Activated CD8-positive, alpha-beta memory T cell treated with anti-CD3 and anti-CD28 coated beads for 24 hours (primary cell): ENCODE measurements at regions not wholly inside any gene's neighbourhood (a gene's known extent, or its start where the extent isn't known, plus 50 kb on each side); places are given as distances from the start of the nearest gene placed in this dataset.

Experiments used
- DNase-seq: peaks from one replicate; pipeline ENCODE4 v3.0.0-alpha.2; 2020

DNA sequence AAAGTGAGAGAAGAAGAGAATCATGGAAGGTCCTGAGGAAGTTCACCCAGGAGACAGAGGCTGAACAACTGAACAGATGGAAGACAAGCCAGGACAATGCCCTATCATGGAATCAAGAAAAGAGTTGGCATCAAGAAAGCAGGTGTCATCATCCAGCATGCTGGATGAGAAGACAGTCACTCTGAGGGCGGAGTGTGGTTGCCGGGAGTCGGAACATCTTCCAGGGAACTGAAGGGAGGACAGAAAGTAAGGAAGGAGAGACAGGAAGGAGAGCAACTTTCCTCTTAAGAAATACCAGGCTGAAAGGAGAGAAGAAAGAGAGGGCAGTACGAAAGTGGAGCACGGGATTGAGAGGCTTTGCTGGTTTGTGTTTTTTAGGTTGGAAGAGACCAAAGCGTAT is 654.5 kb upstream of the CELF2 start:
- DNase-seq: no peak

DNA sequence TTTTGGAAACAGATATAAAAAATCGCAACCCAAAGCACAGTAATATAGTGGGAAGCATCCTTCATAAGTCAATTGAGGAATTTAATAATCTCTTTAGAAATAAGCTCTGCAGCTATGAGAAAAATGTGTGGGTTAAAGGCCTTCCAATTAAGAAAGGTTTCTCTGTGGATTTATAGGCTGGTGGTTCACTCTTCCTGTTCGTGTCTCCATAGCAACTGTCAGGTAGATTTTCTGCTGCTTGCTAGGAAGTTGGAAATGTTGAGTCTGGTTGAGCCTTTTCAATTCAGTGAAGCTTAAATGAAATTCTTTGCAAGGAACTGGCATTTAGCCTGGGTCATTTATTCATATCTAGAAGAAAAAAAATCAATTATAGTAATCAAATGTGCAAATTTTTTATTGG is 652.8 kb upstream of the CELF2 start:
- DNase-seq: no peak

DNA sequence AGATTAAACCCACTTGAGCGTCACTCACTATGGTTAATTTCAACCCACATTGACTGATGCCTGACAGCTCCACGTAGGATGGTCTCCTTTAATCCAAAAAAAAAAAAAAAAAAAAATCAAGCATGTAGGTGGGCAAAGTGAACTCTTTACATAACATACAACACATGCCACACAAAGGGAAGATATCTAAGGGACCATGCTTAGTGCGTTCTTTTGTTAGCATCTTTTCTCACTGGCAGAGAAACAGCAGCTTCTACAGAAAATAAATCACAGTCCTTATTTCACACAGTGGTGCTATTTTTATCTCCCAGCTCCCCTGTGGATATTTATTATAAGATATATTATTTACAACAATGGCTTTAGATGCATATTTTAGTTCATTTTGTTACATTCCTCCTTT is 652.0 kb upstream of the CELF2 start:
- no peak for DNase-seq

DNA sequence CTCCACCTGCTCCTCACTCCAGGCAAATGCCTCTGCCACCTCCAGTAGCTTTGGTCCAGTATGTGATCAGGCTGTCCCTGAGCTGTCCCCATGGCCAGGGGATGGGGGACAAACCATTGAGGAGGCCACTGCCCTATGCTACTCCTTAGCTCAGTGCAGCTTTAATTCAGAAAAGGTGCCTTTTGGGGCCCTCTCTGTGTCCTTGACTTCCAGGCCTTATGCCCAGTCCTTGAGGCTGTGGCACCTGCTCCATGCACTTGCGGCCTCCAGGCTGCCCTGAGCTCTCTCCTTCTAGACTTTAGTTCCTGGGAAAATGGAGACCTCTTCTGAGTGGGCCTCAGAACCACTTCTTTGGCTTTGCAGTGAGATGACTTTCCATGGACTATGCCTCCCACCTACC is 650.8 kb upstream of the CELF2 start:
- DNase-seq: no peak

DNA sequence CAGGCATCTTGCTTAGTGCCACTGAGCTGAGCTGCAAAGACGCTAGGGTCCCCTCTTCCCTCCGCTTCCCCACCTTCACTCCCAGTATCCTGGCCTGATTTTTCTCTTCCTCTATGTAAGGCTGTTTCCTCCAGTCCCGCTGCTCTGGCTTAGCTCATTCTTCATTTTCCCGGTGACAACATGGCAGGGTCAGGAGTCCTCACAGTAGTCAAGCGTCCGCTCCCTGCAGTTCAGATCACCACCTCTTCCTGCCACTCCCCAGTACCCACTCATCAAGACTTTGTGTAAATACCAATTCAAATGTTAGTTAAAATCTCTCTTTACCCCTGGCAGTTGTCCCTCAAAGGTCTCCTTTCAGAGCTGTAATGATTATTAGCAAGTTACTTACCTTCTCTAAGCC is 650.4 kb upstream of the CELF2 start:
- DNase-seq: no peak

DNA sequence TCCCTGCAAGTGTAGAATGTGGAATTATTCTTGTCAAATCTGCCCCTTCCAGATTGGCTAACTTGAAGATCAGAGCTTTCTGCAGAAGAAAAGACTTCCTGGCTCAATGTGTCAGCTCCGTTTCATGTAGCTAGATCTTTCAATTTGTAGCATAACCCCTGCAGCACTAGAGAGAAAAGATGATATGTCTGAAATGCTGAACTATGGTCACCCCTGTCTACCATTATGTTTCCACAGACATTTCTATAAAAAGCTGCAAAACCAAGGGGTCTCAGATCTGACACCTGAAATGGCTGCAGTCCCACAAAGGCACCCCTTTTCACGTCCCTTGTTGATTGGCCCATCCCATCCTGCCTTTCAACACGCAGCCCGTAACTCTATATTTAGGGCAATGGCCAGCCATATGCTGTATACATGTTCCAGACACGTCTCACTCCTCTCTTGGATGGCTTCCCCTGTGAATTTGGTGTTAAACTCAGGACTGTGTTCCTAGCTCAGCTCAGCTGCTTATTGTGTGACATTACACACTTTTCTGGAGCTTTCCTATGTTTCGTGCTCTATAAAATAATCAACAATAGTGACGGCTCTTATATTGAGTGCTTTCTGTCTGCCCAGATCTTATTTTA is 648.6 kb upstream of the CELF2 start:
- DNase-seq: no peak

DNA sequence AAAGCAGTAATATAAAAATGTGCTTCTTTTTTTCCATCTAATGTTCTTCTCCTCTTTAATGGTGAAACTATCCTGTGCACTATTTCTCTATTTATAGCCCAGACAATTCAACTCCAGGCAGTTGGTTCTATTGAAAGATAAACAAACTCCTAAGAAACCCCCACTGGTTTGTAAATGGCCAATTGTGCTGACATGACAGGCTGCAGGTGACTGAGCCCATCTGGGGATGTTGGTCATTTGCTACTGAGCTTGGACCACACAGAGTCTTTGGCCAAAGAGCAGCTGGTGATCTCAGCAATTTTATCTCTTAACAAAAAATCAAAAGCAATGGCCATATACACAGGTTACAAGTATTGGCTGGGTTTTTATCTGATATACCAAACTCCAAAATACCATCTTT is 631.8 kb upstream of the CELF2 start:
- DNase-seq: no peak

DNA sequence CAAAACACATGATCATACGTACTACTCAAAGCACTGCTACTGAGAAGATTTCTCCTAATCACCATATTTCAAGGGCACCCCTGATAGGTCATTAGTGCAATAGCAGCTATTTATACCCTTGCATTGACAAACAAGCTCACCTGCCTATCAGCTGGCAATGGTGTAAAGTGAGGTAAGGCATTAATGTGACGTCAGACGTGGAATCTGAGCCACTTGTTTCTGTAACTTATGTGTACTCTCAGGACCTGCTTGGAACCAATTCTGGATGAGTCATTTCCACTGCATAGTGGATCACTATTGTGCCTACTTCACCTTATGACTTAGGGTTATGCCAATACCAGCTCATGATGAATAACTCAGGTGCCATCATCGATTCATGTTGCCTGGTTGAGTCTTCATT is 628.5 kb upstream of the CELF2 start:
- no peak for DNase-seq

DNA sequence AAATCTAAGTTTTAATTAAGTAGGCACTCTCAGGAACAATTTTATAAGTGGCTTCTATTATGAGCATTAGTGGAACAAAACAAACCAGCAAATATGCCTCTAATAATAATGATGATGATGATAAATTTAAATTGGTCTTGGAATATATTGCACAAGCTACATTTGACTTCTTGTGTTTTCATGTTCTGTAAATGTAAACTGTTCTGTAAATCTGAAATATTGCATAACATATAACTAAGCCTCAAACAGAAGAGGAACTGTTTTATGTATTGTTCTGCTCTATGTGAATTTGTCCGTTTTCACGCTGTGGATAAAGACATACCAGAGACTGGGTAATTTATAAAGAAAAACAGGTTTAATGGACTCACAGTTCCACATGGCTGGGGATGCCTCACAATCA is 625.2 kb upstream of the CELF2 start:
- no peak for DNase-seq

DNA sequence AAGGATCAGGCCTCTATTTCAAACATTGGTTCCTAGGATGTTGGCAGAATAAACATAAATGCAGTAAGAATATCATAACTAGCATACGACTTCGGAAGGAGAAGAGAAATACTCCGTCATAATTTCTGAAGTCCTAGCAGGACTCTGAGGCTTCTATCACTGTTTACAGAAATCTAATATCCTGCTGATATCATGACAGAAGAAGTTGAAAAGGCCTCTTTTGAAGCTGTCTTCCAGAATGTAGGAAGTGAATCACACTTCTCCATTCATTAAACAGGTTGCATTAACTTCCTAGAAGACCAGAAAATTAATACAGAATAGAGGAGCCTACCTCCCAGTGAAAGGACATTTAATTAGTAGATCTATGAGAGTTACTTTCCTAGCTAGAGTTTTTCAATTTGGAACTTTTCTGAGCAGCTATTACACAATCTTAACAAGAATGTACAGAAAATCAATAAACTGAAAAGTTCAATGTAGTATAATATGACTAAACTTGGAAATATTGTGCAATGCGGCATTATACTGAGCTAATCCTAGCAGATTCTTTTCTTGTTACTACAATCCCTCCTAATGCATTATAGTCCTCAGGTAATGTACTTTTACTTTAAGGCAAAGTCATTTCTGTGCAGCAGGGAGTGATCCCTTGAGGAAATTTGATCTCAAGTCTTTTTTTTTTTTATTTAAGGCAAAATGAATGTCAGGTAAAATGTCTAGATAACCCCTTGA is 622.6 kb upstream of the CELF2 start:
- no peak for DNase-seq

DNA sequence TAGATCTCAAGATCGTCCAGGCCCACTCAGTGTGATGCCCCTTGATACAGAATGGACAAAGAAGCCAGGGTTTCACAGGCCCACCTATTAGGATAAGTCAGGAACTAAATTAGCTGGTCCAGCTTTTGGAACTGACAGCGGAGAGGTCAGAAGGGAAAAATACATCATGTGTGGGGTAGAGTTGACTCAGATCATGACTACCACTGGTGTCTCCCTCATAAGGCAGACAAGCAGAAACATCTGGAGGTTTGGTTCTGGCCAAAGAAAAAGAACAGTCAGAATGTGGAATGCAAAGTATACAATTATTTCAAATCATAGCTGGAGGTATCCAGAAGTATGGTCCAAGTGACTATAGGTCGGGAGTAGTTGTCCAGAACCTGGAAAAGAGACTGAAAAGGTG is 621.1 kb upstream of the CELF2 start:
- DNase-seq: no peak

DNA sequence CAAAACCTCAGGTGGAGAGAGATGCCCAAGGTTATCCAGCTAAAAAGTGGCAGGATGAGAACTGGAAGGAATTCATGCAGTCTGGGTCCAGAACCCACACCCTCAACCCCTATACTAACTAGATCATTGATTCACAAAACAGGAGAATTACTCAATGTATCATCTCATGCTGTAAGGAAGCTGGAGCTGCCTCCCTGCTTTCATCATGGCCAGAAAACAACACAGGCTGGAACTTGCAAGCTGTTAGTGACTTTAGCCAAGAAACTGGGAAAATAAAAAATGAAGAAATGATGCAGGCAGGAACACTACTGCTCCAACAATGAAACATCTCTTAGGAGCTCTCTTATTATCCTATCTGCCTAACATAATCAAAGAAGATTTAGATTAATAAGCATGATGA is 619.8 kb upstream of the CELF2 start:
- no peak for DNase-seq

DNA sequence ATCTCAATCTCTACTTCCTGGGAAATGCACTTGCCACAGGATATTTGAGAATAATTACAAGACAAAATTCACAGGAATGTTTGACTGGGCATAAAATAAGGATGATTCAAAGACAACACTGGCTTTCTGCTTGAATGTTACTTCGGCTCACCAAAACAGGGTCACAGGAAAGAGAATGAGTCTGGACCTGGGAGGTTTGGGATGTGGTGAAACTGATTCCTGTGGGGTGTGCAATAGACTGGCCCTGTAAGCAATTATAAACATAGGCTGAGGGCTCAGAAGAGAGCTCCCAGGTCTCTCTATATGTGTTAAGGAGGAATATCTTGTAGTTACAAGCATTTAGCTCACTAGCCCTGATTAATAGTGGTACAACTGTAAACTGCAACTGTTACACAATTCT is 613.9 kb upstream of the CELF2 start:
- DNase-seq: no peak

DNA sequence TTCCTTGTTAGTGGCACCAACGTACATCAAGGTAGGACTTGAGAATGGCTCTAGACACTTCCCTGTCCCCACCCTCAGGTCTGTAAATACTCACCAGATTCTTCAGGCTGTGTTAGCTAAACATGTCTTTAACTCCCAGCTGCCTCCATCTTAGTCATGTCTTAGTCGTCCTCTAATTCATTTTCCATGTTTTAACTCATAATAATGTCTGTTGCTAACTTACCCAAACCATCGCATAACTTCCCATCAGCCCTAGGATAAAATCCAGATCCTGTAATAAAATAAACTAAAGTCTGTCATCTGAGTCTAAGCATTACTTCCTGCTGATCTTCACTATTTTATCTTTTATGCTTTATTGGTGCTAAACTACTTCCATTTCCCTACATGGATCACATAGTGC is 600.0 kb upstream of the CELF2 start:
- DNase-seq: no peak

DNA sequence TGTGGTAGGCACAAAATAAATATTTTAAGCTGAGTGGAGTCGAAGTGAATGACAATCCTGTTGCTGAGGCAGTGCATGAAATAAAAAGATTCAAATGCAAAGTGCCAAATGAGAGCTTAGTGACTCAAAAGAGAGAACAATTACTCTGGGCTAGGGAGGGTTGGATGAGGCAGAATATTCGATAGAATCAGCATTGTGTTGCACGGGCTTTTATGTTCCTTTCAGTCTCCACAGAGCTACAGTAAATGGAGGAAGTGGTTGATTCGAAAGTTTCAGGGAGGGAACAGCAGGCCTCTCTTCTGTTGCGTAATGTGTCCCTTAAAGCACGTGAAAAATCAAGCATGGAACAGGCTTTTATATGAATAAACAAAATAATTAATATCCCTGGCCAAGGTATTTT is 599.3 kb upstream of the CELF2 start:
- no peak for DNase-seq

DNA sequence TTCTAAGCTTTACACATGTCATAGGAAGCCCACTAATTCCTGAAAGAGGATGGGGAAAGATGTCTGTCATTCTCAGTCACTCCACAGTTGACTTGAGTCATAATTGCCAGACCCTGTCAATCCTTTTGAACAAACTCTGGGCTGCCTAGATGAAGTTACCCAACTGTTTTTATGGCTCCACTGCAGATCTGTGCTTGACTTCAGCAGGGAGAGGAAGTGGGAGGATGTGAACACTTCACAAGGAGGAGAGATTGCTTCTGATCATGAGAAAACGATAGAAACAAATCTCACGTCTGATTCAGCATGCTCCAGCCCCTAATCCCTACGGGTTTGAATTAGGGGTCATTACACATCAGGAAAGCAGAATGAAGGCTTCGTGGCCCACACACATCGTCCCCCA is 596.6 kb upstream of the CELF2 start:
- no peak for DNase-seq

DNA sequence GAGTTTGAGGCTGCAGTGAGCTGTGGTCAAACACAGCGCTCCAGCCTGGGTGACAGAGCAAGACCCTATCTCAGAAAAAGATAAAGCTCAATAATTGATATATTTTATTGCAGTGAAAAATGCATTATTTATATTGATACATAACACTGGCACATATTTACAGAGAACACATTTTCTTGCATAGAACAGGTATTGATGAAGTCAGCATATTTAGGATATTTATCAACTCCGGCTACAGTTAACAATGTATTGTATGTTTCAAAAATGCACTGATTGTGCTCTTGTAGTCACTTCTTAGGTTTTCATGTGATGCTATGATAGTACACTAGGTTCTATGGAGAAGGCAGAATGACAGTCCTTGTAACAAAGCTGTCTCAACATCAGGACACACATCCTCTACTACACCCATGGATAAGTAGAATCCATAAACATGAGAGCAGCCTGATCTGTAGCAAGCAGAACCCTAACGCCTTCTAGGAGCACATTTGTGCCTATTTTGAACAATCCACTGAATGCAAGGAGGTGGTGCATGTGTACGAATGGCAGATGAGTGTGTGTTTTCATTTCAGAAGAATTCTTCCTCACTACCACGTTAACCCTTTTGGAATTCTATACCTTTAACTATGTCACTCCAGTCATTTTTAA is 586.1 kb upstream of the CELF2 start:
- no peak for DNase-seq

DNA sequence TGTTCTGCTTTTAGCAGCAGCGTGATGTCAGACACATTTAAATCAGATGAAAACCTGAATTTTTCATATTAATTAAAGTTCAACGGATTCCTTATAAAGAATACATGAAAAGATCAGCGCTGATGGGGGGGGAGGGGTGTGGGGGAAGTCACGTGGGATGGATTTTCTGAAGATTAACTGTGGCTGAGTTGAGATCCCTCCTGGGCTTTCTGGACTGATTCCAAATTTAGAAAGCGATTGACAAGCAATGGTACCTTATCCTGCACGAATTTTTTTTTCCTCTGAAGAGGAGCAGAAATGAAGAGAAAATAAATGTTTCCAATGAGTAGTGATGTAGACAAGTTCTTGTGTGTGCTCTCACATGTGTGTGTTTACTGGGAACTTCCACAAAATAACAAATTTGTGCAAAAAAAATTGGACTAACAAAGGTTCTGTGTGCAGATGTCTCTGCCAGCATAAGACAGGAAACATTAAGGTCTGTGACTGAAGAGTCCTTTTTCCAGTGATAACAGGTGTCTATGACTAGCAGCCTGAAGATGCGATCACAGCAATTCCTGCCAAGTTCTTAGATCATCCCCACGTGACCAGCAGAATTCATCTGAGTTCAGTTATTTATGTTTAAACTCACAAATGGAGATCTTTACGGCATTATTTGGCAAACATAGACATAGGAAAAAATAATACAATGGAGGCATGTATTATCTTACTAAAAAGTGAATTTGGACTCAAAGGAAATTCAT is 585.2 kb upstream of the CELF2 start:
- DNase-seq: no peak

DNA sequence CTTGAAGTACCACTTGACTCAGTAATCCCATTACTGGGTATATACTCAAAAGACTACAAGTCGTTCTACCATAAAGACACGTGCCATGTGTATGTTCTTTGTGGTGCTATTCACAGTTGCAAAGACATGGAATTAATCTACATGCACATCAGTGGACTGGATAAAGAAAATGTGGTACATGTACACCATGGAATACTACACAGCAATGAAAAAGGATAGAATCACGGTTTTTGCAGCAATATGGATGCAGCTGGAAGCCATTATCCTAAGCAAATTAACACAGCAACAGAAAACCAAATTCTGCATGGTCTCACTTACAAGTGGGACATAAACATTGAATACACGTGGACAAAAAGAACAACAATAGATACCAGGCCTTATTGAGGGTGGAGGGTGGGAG is 583.4 kb upstream of the CELF2 start:
- no peak for DNase-seq

DNA sequence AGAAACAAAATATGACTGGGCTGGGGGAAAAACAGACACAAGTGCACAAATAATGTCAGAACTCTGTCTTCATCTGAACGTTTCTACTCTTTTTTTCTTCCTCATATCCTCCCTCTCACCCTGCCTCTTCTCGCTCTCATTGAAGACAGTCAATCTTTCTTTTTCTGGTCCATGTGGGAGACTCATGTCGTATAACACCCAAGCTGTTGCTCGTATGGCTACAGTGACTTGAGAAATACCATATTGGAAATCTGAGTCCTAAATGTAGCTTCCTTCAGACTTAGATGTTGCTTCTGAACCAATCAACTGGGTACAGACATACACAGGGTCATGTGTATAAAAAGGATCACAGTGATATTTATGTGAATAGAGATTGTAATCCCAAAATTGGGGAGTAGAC is 579.8 kb upstream of the CELF2 start:
- DNase-seq: no peak

DNA sequence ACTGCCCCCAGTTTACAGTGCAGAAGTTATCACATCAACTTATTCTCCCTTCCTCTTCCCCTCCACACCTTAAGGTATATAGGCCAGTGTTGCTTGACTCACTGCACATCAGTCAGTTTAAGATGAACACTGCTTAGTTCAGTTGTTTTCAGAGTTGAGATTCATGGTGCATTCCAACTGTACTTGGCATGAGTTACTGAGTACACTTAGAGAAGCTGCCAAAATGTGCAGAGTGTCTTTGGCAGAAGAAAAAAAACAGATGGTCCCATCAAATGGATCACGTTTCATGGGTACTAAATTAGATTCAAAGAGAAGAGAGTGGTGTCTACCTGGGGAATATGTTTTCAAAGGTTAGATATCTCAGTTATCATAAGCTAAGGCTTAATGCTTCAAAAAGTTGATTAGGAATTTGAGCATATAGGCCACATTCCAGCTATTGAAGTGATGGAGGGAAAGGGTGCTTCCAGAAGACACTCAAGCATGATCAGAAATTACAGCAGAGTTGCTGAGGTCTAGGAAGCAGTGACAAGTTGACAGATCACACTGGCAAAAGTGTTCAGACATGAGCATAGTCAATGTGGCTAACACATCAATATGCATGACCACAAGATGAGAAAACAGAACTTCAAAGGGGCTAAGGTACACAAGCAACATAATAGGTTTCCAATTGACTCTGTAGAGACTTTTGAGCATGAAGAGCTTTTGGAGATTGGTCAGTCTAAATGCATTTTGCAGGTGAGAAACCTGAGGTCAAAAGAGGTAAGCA is 579.2 kb upstream of the CELF2 start:
- no peak for DNase-seq

DNA sequence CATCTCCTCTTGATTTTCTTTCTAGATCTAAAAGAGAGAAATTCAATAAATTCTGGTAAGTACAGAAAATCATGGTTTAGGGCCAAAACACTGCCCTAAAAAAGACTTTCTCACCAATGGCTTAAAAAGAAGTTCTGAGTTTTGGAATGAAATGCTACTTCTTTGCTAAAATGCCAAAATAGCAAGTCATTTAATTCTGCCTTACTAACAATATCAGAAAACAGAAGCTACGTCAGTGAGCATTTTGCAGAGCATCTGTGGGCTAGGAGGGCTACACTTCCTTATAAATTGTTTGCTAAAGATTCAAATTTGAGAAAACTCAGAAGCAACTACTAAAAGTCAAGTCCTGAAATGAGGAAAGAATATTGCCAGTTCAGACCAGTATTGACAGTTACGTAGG is 560.8 kb upstream of the CELF2 start:
- DNase-seq: no peak

DNA sequence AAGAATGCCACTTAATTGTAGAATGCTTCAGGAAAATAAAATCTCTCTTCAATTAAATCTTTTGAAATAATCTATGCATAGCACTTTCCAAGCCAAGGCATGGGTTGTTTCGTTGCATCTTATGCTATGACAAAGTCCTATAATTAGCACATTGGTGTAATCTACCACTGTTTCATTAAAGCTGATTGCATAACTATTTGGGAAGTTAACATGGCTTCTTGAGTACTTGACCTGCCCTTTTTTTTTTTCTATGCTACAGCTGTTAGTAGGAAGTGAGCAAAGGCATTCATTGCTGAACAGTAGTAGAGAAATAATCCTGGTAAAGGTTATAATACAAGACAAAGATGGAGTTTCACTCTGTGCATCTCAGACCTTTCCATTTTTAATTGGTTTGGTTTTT is 557.2 kb upstream of the CELF2 start:
- DNase-seq: no peak
